HCT116 (cell line): ENCODE measurements at regions not wholly inside any gene's neighbourhood (a gene's known extent, or its start where the extent isn't known, plus 50 kb on each side); places are given as distances from the start of the nearest gene placed in this dataset.
A peak's percentile ranks its signal among the peaks of the same experiment; 100 is the strongest.

Source experiments
- ATAC-seq: fragments of 200-7000 bp; cut with Tn5 transposase; 2 replicates; pipeline ENCODE4 v1.9.1; 2020; ENCODE audit warnings: mild to moderate bottlenecking, moderate library complexity
- BruUV-seq: library from RNA; stranded (reverse); fragments of 400-500 nt; replicated peaks from 2 replicates; lab custom pipeline; 2021; lab: Mats Ljungman, UMichigan
- CTCF ChIA-PET: fragments of 300-600 bp; sonication (Branson Sonifier 250); formaldehyde crosslinking; loops from one replicate; lab custom pipeline; 2021; ENCODE audit warnings: antibody characterized with exemption; lab: Charles Lee
- POLR2A ChIA-PET: fragments of 300-600, 350-600 bp; sonication (Branson Sonifier 250); formaldehyde crosslinking; loops from one replicate; lab custom pipeline; 2021; ENCODE audit warnings: antibody characterized with exemption; lab: Charles Lee
- RAD21 ChIA-PET, 2 experiments: fragments of 300-600 bp; sonication (Branson Sonifier 250); formaldehyde crosslinking; loops; one replicate each; lab custom pipeline; 2023; ENCODE audit warnings: low total read pairs in 2 of 2; ENCODE audit not compliant: uncharacterized antibody in 2 of 2, unreplicated experiment in 2 of 2, low non-redundant PET in 1 of 2; lab: Charles Lee
- DNase-seq: peaks from one replicate; pipeline ENCODE4 v3.0.0-alpha.2; 2010; ENCODE audit warnings: low read depth, low spot score
- H2AFZ ChIP-seq: fragments of 200-600 bp; shearing (Covaris generic), sonication (generic); 2 replicates; pipeline ENCODE4 v1.6.1; 2017; ENCODE audit warnings: low read depth, mixed run types, mixed read lengths, antibody characterized with exemption, low read length; ENCODE audit not compliant: poor library complexity, severe bottlenecking
- H3K27ac ChIP-seq: 2 replicates; pipeline ENCODE4 v1.5.1; 2012; ENCODE audit warnings: low read depth, low read length
- H3K27me3 ChIP-seq: fragments of 200-600 bp; sonication (generic); 2 replicates; pipeline ENCODE4 v1.6.1; 2016; ENCODE audit warnings: mixed run types, low read length, mixed read lengths; ENCODE audit not compliant: insufficient read depth
- H3K36me3 ChIP-seq, 2 experiments: fragments of 200-500 bp in 1 of 2; fragments of 200-600 bp in 1 of 2; sonication (Bioruptor generic) in 1 of 2; sonication (generic) in 1 of 2; 2 replicates each; pipeline versions ENCODE4 v1.5.1 to v1.6.1; 2014 to 2016; ENCODE audit warnings: low read length in 2 of 2, inconsistent platforms in 1 of 2, mixed read lengths in 1 of 2, mixed run types in 1 of 2; ENCODE audit not compliant: insufficient read depth in 2 of 2, control insufficient read depth in 1 of 2
- H3K4me1 ChIP-seq, 2 experiments: fragments of 200-600 bp in 1 of 2; sonication (generic) in 1 of 2; 2 replicates each; pipeline versions ENCODE4 v1.5.1 to v1.6.1; 2012 to 2017; ENCODE audit warnings: low read length in 2 of 2, inconsistent platforms in 1 of 2, mild to moderate bottlenecking in 1 of 2, mixed read lengths in 1 of 2, mixed run types in 1 of 2, moderate library complexity in 1 of 2; ENCODE audit not compliant: insufficient read depth in 2 of 2, control insufficient read depth in 1 of 2
- H3K4me2 ChIP-seq: fragments of 200-600 bp; sonication (generic); 2 replicates; pipeline ENCODE4 v1.6.1; 2017; ENCODE audit warnings: mixed run types, low read length, mixed read lengths
- H3K4me3 ChIP-seq, 2 experiments: fragments of 200-600 bp in 1 of 2; sonication (generic) in 1 of 2; replicated peaks in 1 of 2; 2 replicates each; pipeline ENCODE4 v1.5.1; 2011 to 2016; ENCODE audit warnings: low read length in 2 of 2, control low read depth in 1 of 2, low read depth in 1 of 2, mild to moderate bottlenecking in 1 of 2, mixed read lengths in 1 of 2, mixed run types in 1 of 2
- H3K79me2 ChIP-seq: fragments of 200-600 bp; sonication (generic); 2 replicates; pipeline ENCODE4 v1.6.1; 2017; ENCODE audit warnings: mild to moderate bottlenecking, mixed run types, low read length, moderate library complexity, mixed read lengths; ENCODE audit not compliant: insufficient read depth
- H3K9ac ChIP-seq: fragments of 200-600 bp; sonication (generic); 2 replicates; pipeline ENCODE4 v1.6.1; 2016; ENCODE audit warnings: low read length, mixed read lengths
- H3K9me2 ChIP-seq: fragments of 200-600 bp; sonication (generic), shearing (Covaris generic); 2 replicates; pipeline ENCODE4 v1.6.1; 2017; ENCODE audit warnings: mixed run types, mild to moderate bottlenecking, moderate library complexity; ENCODE audit not compliant: insufficient read depth
- H3K9me3 ChIP-seq, 2 experiments: fragments of 200-500 bp in 1 of 2; fragments of 200-600 bp in 1 of 2; sonication (Bioruptor generic) in 1 of 2; sonication (generic) in 1 of 2; 2 replicates each; pipeline ENCODE4 v1.6.1; 2014 to 2017; ENCODE audit warnings: low read length in 2 of 2, mixed read lengths in 2 of 2, inconsistent platforms in 1 of 2, low read depth in 1 of 2, mild to moderate bottlenecking in 1 of 2, mixed run types in 1 of 2, moderate library complexity in 1 of 2; ENCODE audit not compliant: control insufficient read depth in 1 of 2, insufficient read depth in 1 of 2
- H4K20me1 ChIP-seq: fragments of 200-600 bp; sonication (generic), shearing (Covaris generic); 2 replicates; pipeline ENCODE4 v1.6.1; 2017; ENCODE audit warnings: mixed run types, mild to moderate bottlenecking, moderate library complexity; ENCODE audit not compliant: insufficient read depth
- ATF3 ChIP-seq: IDR thresholded peaks from 2 replicates; pipeline ENCODE4 v1.6.1; 2012
- CBX3 ChIP-seq: IDR thresholded peaks from 2 replicates; pipeline ENCODE4 v1.6.1; 2012; ENCODE audit warnings: low read depth
- EGR1 ChIP-seq: IDR thresholded peaks from 2 replicates; pipeline ENCODE4 v1.6.1; 2012; ENCODE audit warnings: low read depth
- EZH2 ChIP-seq: fragments of 200-600 bp; sonication (generic); IDR thresholded peaks from 2 replicates; pipeline ENCODE4 v1.6.1; 2017; ENCODE audit warnings: antibody characterized with exemption, mixed run types
- EZH2phosphoT487 ChIP-seq: fragments of 200-600 bp; IDR thresholded peaks from 2 replicates; pipeline ENCODE4 v1.6.1; 2018; ENCODE audit warnings: antibody characterized with exemption, borderline replicate concordance
- JUND ChIP-seq: IDR thresholded peaks from 2 replicates; pipeline ENCODE4 v1.6.1; 2012
- MAX ChIP-seq: IDR thresholded peaks from 2 replicates; pipeline ENCODE4 v1.6.1; 2012
- POLR2A ChIP-seq: IDR thresholded peaks from 2 replicates; pipeline ENCODE4 v1.7.0; 2011; ENCODE audit warnings: borderline replicate concordance; ENCODE audit not compliant: insufficient read depth, insufficient read length; ENCODE audit errors: extremely low read depth
- RAD21 ChIP-seq: IDR thresholded peaks from 2 replicates; pipeline ENCODE4 v1.6.1; 2012; ENCODE audit warnings: low read depth, mild to moderate bottlenecking
- SIN3A ChIP-seq: IDR thresholded peaks from 2 replicates; pipeline ENCODE4 v1.6.1; 2012; ENCODE audit warnings: low read depth
- SP1 ChIP-seq: IDR thresholded peaks from 2 replicates; pipeline ENCODE4 v1.6.1; 2012; ENCODE audit warnings: low read depth
- YY1 ChIP-seq: IDR thresholded peaks from 2 replicates; pipeline ENCODE4 v1.6.1; 2011; ENCODE audit warnings: low read length, low read depth, moderate library complexity, mild to moderate bottlenecking; ENCODE audit not compliant: insufficient replicate concordance; ENCODE audit errors: extremely low read depth
- ZBTB33 ChIP-seq: IDR thresholded peaks from 2 replicates; pipeline ENCODE4 v1.6.1; 2011; ENCODE audit warnings: mild to moderate bottlenecking, low read length, moderate library complexity; ENCODE audit not compliant: insufficient replicate concordance; ENCODE audit errors: extremely low read depth
- ZNF274 ChIP-seq: fragments of 200-500 bp; sonication (Bioruptor generic); IDR thresholded peaks from 2 replicates; pipeline ENCODE4 v1.6.1; 2014; ENCODE audit warnings: mild to moderate bottlenecking, low read depth, low read length, inconsistent platforms
- intact Hi-C: fragments of 100-400 bp; cut with micrococcal nuclease; formaldehyde crosslinking; loops from 2 replicates; pipeline ENCODE4 v1.10.0; 2022
- TF ChIP-seq, protein P1 (sequence below), 3 experiments: fragments of 200-600 bp in 1 of 3; sonication (generic) in 1 of 3; IDR thresholded peaks in 2 of 3; conservative IDR thresholded peaks in 1 of 3; 2 replicates each; pipeline ENCODE4 v1.5.1; 2012 to 2017; ENCODE audit warnings: low read depth in 2 of 3, low read length in 2 of 3, antibody characterized with exemption in 1 of 3, borderline replicate concordance in 1 of 3, control low read depth in 1 of 3, mild to moderate bottlenecking in 1 of 3, mixed read lengths in 1 of 3, mixed run types in 1 of 3, moderate library complexity in 1 of 3; ENCODE audit not compliant: insufficient read depth in 1 of 3

DNA sequence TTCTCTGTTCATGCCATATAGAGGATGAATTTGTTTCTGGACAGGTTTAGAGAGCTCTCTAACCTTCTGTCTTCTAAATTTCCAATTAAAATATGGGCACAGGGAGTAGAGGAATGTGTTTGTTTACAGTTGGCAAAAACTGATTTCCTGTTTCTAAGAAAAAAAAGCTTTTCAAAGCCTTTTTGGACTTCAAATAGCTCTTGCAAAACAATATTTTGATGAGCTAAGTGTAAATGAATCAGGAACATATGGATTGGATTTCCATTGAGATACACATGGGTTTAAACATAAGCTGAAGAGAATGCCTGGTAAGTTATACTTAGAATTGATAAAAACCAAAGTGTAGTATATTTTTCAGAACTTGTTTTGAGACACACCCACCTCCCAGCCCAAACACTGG is 677.5 kb downstream of the NYAP2 start:
- CTCF ChIA-PET: no interaction called here
- RAD21 ChIA-PET: no interaction called here
- H3K27me3 ChIP-seq: no peaks in the 10 kb centered on the region
- no peak overlapping the region for H3K4me2 ChIP-seq
- TF ChIP-seq EGR1 (no peak), CBX3 (no peak)
- H3K4me1 ChIP-seq: peaks cover 13 to 52% of the 10 kb centered on the region in 2 experiments
- no peaks in the 10 kb centered on the region for H3K9me3 ChIP-seq
- POLR2A ChIA-PET: interaction anchor here (1.4 kb wide), 1 partner anchor 28 kb away, joined by 3 read pairs; no protein-coding TSS in a partner anchor
- H3K79me2 ChIP-seq: no peaks in the 10 kb centered on the region
- H3K4me3 ChIP-seq: no peak overlapping the region
- H3K36me3 ChIP-seq: peaks cover 0 to 5% of the 10 kb centered on the region in 2 experiments; a peak in 1 of 4 replicates
- no peak for ATAC-seq
- no TSS peak for BruUV-seq
- H3K9ac ChIP-seq: no peak overlapping the region
- peak overlapping the region; percentile 20; the same call in 1 of the 2 replicates for H3K27ac ChIP-seq
- DNase-seq: no peak
- H4K20me1 ChIP-seq: no peaks in the 10 kb centered on the region
- intact Hi-C loops: no loop called here
- H3K9me2 ChIP-seq: no peaks in the 10 kb centered on the region
- no peak overlapping the region for H2AFZ ChIP-seq

DNA sequence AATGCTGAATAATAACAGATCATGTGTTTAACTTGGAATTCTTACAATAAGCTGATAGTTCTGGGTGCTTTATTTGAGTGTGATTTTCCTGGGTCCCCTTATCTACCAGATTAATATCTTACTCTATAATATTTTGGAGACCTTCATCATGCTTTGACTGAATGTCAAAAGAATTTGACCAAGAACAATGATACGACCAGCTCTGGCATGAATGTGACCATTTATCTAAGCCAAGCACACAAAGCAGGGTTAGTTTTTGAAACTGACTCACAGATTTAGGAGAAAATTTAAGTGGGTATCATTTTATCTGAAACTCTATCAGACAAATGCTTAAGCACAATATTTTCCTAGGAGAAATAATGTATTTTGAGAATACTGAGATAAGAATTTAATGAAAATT is 677.0 kb downstream of the NYAP2 start:
- TF ChIP-seq ATF3: no peak
- no peak for TF ChIP-seq CBX3
- no peak for TF ChIP-seq EGR1
- no peak for TF ChIP-seq POLR2A
- no peak for TF ChIP-seq EZH2phosphoT487
- TF ChIP-seq MAX: no peak
- no peak for TF ChIP-seq EZH2
- TF ChIP-seq SP1: no peak
- no peak for TF ChIP-seq YY1
- TF ChIP-seq SIN3A: no peak
- no peak for TF ChIP-seq ZNF274
- TF ChIP-seq RAD21: no peak
- TF ChIP-seq, protein P1, sequence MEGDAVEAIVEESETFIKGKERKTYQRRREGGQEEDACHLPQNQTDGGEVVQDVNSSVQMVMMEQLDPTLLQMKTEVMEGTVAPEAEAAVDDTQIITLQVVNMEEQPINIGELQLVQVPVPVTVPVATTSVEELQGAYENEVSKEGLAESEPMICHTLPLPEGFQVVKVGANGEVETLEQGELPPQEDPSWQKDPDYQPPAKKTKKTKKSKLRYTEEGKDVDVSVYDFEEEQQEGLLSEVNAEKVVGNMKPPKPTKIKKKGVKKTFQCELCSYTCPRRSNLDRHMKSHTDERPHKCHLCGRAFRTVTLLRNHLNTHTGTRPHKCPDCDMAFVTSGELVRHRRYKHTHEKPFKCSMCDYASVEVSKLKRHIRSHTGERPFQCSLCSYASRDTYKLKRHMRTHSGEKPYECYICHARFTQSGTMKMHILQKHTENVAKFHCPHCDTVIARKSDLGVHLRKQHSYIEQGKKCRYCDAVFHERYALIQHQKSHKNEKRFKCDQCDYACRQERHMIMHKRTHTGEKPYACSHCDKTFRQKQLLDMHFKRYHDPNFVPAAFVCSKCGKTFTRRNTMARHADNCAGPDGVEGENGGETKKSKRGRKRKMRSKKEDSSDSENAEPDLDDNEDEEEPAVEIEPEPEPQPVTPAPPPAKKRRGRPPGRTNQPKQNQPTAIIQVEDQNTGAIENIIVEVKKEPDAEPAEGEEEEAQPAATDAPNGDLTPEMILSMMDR (IDR thresholded peaks at IDR 0.05 in 2 of 3, conservative IDR thresholded peaks at IDR 0.05 in 1 of 3; ENCODE audit: borderline replicate concordance in 1 of 3, insufficient read depth in 1 of 3, low read depth in 2 of 3, low read length in 2 of 3): no peak
- no peak for TF ChIP-seq ZBTB33
- no peak for TF ChIP-seq JUND
- Histone ChIP-seq H3K4me1 (peaks cover 13 to 51% of the 10 kb centered on the region in 2 experiments), H3K9me2 (no peaks in the 10 kb centered on the region), H3K27me3 (no peaks in the 10 kb centered on the region), H4K20me1 (no peaks in the 10 kb centered on the region), H3K4me3 (no peak overlapping the region), H3K4me2 (no peak overlapping the region), H3K27ac (peak overlapping the region; percentile 20; the same call in 1 of the 2 replicates), H3K9ac (no peak overlapping the region), H3K36me3 (peaks cover 0 to 7% of the 10 kb centered on the region in 2 experiments; a peak in 1 of 4 replicates), H3K79me2 (no peaks in the 10 kb centered on the region), H2AFZ (no peak overlapping the region), H3K9me3 (no peaks in the 10 kb centered on the region)
- RAD21 ChIA-PET: no interaction called here
- DNase-seq (no peak), ATAC-seq (no peak)
- POLR2A ChIA-PET: interaction anchor here (1.4 kb wide), 1 partner anchor 28 kb away, joined by 3 read pairs; no protein-coding TSS in a partner anchor
- CTCF ChIA-PET: no interaction called here
- intact Hi-C loops: no loop called here
- no TSS peak for BruUV-seq
